Esophagus squamous epithelium (tissue), 5 donors: ENCODE measurements at regions not wholly inside any gene's neighbourhood (a gene's known extent, or its start where the extent isn't known, plus 50 kb on each side); places are given as distances from the start of the nearest gene placed in this dataset.

Experiments
- DNase-seq: peaks from one replicate; lab custom pipeline; 2025; lab: John Stamatoyannopoulos, UW
- H3K27ac ChIP-seq, 4 donors: fragments of 200-600 bp; sonication (generic); one replicate each; pipeline ENCODE4 v1.5.1; 2016 to 2019; ENCODE audit warnings: mild to moderate bottlenecking in 1 of 4
- H3K27me3 ChIP-seq, 4 donors: fragments of 200-600 bp; sonication (generic); 1 replicate in 3 of 4; 2 replicates in 1 of 4; pipeline versions ENCODE4 v1.5.1 to v1.6.0; 2017 to 2021; ENCODE audit warnings: antibody characterized with exemption in 1 of 4
- H3K36me3 ChIP-seq, 3 donors: fragments of 200-600 bp; sonication (generic); one replicate each; pipeline ENCODE4 v1.5.1; 2016 to 2019
- H3K4me1 ChIP-seq, 3 donors: fragments of 200-600 bp; sonication (generic); one replicate each; pipeline ENCODE4 v1.5.1; 2017 to 2019
- H3K4me3 ChIP-seq, 4 donors: fragments of 200-600 bp; sonication (generic); 1 replicate in 3 of 4; 2 replicates in 1 of 4; pipeline ENCODE4 v1.5.1; 2016 to 2019; ENCODE audit warnings: mild to moderate bottlenecking in 2 of 4, moderate library complexity in 1 of 4
- H3K9me3 ChIP-seq, 3 donors: fragments of 200-600 bp; sonication (generic); one replicate each; pipeline ENCODE4 v1.5.1; 2016 to 2019
- POLR2A ChIP-seq, 4 donors: fragments of 450-650 bp; IDR thresholded peaks; one replicate each; pipeline ENCODE4 v1.6.1; 2017; ENCODE audit warnings: antibody characterized with exemption in 4 of 4, mild to moderate bottlenecking in 4 of 4, moderate library complexity in 3 of 4
- whole genome bisulfite sequencing, 2 donors: methylation state at CpG; one replicate each; pipeline ENCODE4 v1.1.5; 2018; 5-methylcytosine and 5-hydroxymethylcytosine counted together
- intact Hi-C: fragments of 100-400 bp; cut with DNase I; formaldehyde crosslinking; loops from one replicate; pipeline ENCODE4 v1.15.0; 2022
- TF ChIP-seq, protein P1 (sequence below), 6 experiments: fragments of 450-650 bp in 4 of 6; fragments of 200-600 bp in 2 of 6; sonication (generic) in 2 of 6; IDR thresholded peaks; one replicate each; pipeline ENCODE4 v1.5.1; 2016 to 2019; ENCODE audit warnings: antibody characterized with exemption in 6 of 6, mild to moderate bottlenecking in 4 of 6, moderate library complexity in 4 of 6
- donor health status: DM: yes; HTN: yes; CAD: no.

GRCh38 chr3:182726258-182727142, 66.8 kb upstream of the ATP11B start:
- no peak overlapping the region for H3K4me3 ChIP-seq
- no peak overlapping the region for H3K27ac ChIP-seq
- no peaks in the 10 kb centered on the region for H3K36me3 ChIP-seq
- peaks cover 0 to 18% (median 5%) of the 10 kb centered on the region in 3 donors for H3K4me1 ChIP-seq
- intact Hi-C loops = no loop called here
- TF ChIP-seq POLR2A (IDR thresholded peaks at IDR 0.05) = no peak
- TF ChIP-seq, protein P1, sequence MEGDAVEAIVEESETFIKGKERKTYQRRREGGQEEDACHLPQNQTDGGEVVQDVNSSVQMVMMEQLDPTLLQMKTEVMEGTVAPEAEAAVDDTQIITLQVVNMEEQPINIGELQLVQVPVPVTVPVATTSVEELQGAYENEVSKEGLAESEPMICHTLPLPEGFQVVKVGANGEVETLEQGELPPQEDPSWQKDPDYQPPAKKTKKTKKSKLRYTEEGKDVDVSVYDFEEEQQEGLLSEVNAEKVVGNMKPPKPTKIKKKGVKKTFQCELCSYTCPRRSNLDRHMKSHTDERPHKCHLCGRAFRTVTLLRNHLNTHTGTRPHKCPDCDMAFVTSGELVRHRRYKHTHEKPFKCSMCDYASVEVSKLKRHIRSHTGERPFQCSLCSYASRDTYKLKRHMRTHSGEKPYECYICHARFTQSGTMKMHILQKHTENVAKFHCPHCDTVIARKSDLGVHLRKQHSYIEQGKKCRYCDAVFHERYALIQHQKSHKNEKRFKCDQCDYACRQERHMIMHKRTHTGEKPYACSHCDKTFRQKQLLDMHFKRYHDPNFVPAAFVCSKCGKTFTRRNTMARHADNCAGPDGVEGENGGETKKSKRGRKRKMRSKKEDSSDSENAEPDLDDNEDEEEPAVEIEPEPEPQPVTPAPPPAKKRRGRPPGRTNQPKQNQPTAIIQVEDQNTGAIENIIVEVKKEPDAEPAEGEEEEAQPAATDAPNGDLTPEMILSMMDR (IDR thresholded peaks at IDR 0.05) = no peak
- DNase-seq = no peak
- H3K27me3 ChIP-seq = peaks cover 0 to 16% (median 0%) of the 10 kb centered on the region in 4 donors
- no peaks in the 10 kb centered on the region for H3K9me3 ChIP-seq
- WGBS, 2 donors = 67 to 71% methylated on average over 8 of the region's 10 CpGs

- H3K27me3 ChIP-seq = peaks cover 0 to 20% (median 0%) of the 10 kb centered on the region in 4 donors
- no peaks in the 10 kb centered on the region for H3K9me3 ChIP-seq
- no peak overlapping the region for H3K4me3 ChIP-seq
- DNase-seq = no peak
- no peaks in the 10 kb centered on the region for H3K36me3 ChIP-seq
- peaks cover 0 to 18% (median 5%) of the 10 kb centered on the region in 3 donors for H3K4me1 ChIP-seq
- TF ChIP-seq POLR2A (IDR thresholded peaks at IDR 0.05) = no peak
- TF ChIP-seq, protein P1 (IDR thresholded peaks at IDR 0.05) = no peak
- H3K27ac ChIP-seq = no peak overlapping the region
- WGBS, 2 donors = 93 to 97% methylated on average over 3 of the region's 3 CpGs
- intact Hi-C loops = no loop called here
Observed at GRCh38 chr3:182728238-182728637, 65.1 kb upstream of the ATP11B start.

DNA sequence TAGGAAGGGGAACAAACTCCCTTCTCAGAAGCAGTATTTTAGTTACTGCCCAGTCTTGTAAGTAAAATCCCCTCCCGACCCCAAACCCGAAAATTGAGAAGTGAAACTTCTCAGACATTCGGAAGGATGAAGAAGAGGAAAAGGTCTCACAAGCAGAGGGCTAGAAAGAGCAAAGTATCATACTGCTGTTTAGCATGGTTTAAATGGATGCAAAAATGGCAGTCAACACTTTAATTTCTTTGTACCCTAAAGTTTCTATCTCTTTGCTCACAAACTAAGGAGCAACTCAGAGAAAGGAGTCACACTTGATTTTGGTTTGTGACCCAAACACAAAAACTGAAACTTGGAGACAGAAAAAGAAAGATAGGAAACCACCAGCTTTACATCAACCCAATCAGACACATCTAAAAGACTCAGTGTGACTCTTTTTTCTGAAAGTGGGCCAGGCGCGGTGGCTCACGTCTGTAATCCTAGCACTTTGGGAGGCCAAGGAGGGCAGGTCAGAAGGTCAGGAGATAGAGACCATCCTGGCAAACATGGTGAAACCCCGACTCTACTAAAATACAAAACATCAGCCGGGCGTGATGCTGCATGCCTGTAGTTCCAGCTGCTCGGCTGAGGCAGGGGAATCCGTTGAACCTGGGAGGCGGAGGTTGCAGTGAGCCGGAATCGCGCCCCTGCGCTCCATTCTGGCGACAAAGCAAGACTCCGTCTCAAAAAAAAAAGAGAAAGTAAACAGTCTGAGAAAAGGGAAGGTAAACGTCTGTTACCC, 63.2 kb upstream of the ATP11B start:
- TF ChIP-seq POLR2A (IDR thresholded peaks at IDR 0.05) = no peak
- TF ChIP-seq, protein P1 (IDR thresholded peaks at IDR 0.05) = no peak
- no peaks in the 10 kb centered on the region for H3K36me3 ChIP-seq
- WGBS, 2 donors = 39 to 41% methylated on average over 18 to 19 of the region's 19 CpGs
- no peak overlapping the region for H3K27ac ChIP-seq
- peaks cover 0 to 18% (median 5%) of the 10 kb centered on the region in 3 donors for H3K4me1 ChIP-seq
- no peaks in the 10 kb centered on the region for H3K9me3 ChIP-seq
- DNase-seq = no peak
- H3K27me3 ChIP-seq = peaks cover 0 to 11% (median 0%) of the 10 kb centered on the region in 4 donors
- intact Hi-C loops = no loop called here
- H3K4me3 ChIP-seq = peak overlapping the region in 1 of 4 donors; percentile 35

- WGBS, 2 donors = 57 to 67% methylated on average over 1 of the region's 1 CpG
- H3K4me1 ChIP-seq = peaks cover 0 to 14% (median 5%) of the 10 kb centered on the region in 3 donors
- H3K27ac ChIP-seq = no peak overlapping the region
- H3K27me3 ChIP-seq = peaks cover 0 to 5% (median 0%) of the 10 kb centered on the region in 4 donors
- H3K36me3 ChIP-seq = no peaks in the 10 kb centered on the region
- intact Hi-C loops = no loop called here
- peak overlapping the region in 1 of 4 donors; percentile 35 for H3K4me3 ChIP-seq
- no peaks in the 10 kb centered on the region for H3K9me3 ChIP-seq
- DNase-seq = no peak
- TF ChIP-seq, protein P1 (IDR thresholded peaks at IDR 0.05) = no peak
- no peak for TF ChIP-seq POLR2A (IDR thresholded peaks at IDR 0.05)
Observed at GRCh38 chr3:182730675-182731042, 62.6 kb upstream of the ATP11B start.
